ENCODE measurements at regions not wholly inside any gene's neighbourhood (a gene's known extent, or its start where the extent isn't known, plus 50 kb on each side); places are given as distances from the start of the nearest gene placed in this dataset.

GRCh38 chr17:70687421-70687820 lies 518.1 kb downstream of the KCNJ2 start:
- TF ChIP-seq, protein P1, sequence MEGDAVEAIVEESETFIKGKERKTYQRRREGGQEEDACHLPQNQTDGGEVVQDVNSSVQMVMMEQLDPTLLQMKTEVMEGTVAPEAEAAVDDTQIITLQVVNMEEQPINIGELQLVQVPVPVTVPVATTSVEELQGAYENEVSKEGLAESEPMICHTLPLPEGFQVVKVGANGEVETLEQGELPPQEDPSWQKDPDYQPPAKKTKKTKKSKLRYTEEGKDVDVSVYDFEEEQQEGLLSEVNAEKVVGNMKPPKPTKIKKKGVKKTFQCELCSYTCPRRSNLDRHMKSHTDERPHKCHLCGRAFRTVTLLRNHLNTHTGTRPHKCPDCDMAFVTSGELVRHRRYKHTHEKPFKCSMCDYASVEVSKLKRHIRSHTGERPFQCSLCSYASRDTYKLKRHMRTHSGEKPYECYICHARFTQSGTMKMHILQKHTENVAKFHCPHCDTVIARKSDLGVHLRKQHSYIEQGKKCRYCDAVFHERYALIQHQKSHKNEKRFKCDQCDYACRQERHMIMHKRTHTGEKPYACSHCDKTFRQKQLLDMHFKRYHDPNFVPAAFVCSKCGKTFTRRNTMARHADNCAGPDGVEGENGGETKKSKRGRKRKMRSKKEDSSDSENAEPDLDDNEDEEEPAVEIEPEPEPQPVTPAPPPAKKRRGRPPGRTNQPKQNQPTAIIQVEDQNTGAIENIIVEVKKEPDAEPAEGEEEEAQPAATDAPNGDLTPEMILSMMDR (IDR thresholded peaks at IDR 0.05; ENCODE audit: insufficient read depth, low read depth, low read length, missing control alignments): no peak
- H3K4me3 ChIP-seq (ENCODE audit: low read length): no peak overlapping the region
- peak; percentile 52 for DNase-seq (ENCODE audit: low read depth)

- TF ChIP-seq, protein P1 (IDR thresholded peaks at IDR 0.05; ENCODE audit: insufficient read depth, low read depth, low read length, missing control alignments): no peak
- no peak overlapping the region for H3K4me3 ChIP-seq (ENCODE audit: low read length)
- DNase-seq (ENCODE audit: low read depth): no peak
Observed at GRCh38 chr17:70691150-70691549, 521.8 kb downstream of the KCNJ2 start.

DNA sequence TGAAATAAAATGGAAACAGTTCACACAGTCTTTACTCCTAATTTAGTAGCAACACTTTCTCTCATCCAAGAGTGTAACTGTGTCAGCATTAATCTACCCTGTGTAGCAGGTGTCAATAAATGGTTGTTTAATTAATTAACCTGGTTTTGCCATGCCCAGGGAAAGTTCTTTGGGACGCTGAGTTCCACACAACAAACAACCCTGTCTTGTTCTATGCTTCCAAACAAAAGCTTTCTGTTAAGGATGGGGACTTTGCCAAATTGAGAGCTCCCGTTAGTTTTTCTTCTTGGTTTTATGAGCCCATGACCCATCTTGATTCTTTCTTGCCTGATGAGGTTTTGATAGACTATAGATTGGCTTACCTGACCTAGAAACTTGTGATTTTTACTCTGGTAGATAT lies 530.1 kb downstream of the KCNJ2 start:
- H3K4me3 ChIP-seq (ENCODE audit: low read length): no peak overlapping the region
- TF ChIP-seq, protein P1 (IDR thresholded peaks at IDR 0.05; ENCODE audit: insufficient read depth, low read depth, low read length, missing control alignments): no peak
- DNase-seq (ENCODE audit: low read depth): no peak

GRCh38 chr17:70702683-70703255 lies 533.4 kb downstream of the KCNJ2 start:
- TF ChIP-seq, protein P1 (IDR thresholded peaks at IDR 0.05; ENCODE audit: insufficient read depth, low read depth, low read length, missing control alignments): no peak

GRCh38 chr17:70709596-70709995 lies 540.3 kb downstream of the KCNJ2 start:
- no peak for DNase-seq (ENCODE audit: low read depth)
- TF ChIP-seq, protein P1 (IDR thresholded peaks at IDR 0.05; ENCODE audit: insufficient read depth, low read depth, low read length, missing control alignments): no peak
- no peak overlapping the region for H3K4me3 ChIP-seq (ENCODE audit: low read length)

More at GRCh38 chr17:70702683-70703255, 533.4 kb downstream of the KCNJ2 start:
- no peak for DNase-seq (ENCODE audit: low read depth)
- H3K4me3 ChIP-seq (ENCODE audit: low read length): no peak overlapping the region

DNA sequence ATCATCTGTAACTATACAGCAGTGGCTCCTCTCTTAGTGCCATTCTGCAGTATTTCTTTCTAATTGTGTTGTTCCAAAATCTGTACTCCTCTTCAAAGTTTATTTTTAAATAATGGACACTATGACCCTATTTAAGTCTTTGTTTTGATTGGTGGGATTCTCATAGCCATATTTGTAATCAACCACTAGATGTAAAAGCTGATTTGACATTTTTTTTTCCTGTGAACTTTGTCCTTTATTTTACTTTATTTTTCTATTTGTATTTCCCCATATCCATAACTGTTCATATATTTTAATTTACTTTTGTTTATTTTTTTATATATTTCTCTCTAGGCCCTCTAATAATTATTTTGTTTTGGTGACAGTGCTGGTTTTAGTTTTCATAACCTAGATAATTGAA lies 544.4 kb downstream of the KCNJ2 start:
- TF ChIP-seq, protein P1 (IDR thresholded peaks at IDR 0.05; ENCODE audit: insufficient read depth, low read depth, low read length, missing control alignments): no peak
- no peak for DNase-seq (ENCODE audit: low read depth)
- no peak overlapping the region for H3K4me3 ChIP-seq (ENCODE audit: low read length)

DNA sequence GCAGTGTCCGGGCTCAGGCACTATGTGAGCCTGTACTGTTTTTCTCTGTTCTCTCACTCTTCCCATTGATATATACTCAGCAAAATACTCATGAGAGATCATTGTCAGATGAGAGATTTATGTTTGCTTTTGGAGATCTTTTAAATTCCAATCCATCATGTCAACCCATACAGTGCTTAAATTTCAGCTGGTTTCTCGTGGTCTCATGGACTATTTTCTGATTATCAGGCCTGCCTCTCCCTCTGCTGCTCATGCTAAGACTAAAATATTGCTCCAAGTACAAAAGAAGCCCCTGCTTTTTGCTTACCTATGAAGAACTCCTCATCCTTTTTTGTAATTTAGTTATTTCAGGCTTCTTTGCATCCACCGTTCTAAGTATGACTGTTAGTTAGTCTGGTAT lies 547.2 kb downstream of the KCNJ2 start:
- TF ChIP-seq, protein P1 (IDR thresholded peaks at IDR 0.05; ENCODE audit: insufficient read depth, low read depth, low read length, missing control alignments): no peak
- no peak overlapping the region for H3K4me3 ChIP-seq (ENCODE audit: low read length)
- DNase-seq (ENCODE audit: low read depth): no peak
